DMS 273 (cell line): ENCODE measurements at regions not wholly inside any gene's neighbourhood (a gene's known extent, or its start where the extent isn't known, plus 50 kb on each side); places are given as distances from the start of the nearest gene placed in this dataset.

Experiments used
- DNase-seq: peaks from one replicate; lab custom pipeline; 2025; ENCODE audit not compliant: unreplicated experiment; lab: John Stamatoyannopoulos, UW

DNA sequence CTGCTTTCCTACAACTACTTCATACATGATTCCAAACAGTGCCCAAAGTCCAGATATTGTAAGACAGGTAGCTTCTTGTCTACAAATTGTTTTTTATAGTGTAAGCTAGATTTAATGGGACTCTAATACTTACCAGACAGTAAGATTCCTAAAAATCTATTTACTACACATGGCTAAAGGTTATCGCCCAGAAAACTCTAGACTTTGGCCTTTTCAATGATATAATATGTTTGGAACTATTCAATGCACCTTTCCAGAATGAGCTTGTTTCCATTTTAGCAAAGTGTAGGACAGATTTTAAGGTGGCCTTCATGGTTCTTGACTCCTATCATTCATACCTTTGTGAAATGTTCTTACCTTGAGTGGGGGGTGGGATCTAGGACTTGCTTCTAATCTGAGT lies 951.0 kb downstream of the SORCS1 start:
- no peak for DNase-seq

DNA sequence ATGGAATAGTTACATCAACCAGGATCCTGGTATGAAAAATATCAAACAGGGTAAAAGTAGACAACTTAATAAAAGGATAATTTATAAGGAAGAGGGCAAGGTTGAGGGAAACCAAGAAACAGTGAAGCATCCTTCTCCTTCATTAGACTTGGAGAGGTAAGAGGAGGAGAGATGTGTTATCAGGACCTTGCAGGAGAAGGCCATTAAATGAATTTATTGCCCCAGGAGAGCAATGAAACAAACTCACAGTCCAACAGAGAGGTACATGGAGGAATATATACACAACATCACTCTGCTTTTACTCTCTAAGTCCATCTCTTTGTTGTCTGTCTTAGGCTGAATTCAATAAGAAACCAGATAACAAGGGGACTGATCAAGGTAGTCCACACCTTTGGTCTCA lies 966.2 kb downstream of the SORCS1 start:
- no peak for DNase-seq

DNA sequence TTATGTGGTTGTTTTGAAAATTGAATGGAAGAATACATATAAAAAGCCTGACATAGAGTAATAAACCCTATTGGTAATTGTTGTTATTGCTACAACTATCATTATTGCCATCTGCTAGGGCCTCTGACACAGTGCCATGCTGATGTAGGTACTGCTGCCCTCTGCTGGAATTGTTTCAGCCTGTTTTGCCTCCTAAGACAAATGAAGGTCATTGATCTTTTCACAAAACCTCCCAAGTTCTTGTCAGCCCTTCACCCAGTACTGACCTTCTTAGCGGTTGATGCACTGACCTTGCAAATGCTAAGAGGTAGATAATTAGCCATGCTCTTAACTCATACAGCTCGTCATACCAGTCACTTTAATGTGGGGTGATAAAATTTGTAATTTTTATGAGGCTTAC lies 975.2 kb downstream of the SORCS1 start:
- DNase-seq: peak; percentile 69

DNA sequence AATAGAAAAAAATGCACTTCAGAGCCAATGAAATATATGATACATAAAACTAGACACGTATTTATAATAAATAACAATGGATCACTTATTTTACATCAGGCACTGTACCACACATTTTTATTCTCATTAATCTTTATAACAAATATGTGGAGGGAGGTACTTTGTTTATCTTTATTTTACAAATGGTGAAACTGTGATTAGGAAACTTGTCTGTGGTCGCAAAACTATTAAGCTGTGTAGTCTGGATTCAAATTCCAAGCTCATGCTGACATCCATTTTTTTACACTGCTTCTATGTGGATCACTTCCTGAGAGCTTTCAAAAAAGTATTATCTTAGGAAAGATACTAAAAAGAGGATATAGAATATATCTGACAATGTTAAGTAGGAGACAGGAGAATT lies 978.6 kb downstream of the SORCS1 start:
- no peak for DNase-seq

DNA sequence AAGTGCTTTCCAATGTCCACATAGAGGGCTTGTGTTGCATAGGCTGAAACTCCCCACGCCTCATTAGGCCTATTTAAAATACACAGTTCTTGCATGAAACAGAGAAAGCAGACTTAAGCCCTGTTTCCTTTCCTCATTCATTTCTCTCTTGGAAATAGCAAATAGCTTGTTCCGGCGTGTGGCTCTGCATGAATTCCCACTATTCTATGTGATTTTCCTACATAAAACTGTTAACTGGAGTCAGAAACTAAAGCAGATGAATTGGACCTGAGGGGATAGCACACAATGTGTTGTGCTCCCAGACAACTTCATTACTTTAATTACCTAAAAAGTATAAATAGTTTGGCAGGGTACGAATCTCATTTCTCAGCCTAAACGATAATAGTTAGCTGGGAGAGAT lies 981.5 kb downstream of the SORCS1 start:
- no peak for DNase-seq

DNA sequence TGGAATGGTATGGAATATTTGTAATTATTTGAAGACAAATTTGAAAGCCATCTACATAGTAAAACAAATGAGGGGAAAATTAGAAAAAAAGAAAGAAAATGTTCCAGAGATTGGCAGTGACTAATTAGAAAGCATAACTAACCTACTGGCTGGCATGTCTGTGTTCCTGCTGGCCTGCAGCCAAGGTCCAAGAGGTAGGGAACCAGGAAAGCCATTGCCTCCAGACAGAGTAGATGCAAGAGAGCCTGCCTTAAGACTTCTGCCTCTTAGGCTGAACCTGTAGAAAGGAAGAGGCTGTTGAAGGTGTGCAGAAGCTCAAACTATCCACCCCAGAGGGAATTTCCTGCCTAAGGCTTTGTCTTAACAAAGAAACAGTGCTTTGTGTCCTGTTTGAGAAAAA lies 982.0 kb downstream of the SORCS1 start:
- DNase-seq: no peak

DNA sequence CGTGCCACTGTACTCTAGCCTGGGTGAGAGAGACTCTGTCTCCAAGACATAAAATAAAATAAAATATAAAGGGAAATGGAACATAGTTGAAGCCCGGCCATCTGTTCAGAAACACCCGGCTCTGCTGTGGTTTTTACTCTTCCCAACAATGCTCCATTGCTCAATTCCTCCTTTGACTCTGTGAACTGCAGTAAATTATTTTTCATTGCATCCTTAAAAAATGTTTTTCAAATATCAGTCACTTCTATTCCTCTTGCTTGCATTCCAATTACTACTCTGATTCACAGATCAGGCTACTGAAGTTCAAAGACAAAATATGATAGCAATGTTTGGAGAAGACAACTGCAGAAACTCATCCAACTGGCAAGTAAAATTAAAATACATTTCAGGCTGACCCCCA lies 983.0 kb downstream of the SORCS1 start:
- no peak for DNase-seq

DNA sequence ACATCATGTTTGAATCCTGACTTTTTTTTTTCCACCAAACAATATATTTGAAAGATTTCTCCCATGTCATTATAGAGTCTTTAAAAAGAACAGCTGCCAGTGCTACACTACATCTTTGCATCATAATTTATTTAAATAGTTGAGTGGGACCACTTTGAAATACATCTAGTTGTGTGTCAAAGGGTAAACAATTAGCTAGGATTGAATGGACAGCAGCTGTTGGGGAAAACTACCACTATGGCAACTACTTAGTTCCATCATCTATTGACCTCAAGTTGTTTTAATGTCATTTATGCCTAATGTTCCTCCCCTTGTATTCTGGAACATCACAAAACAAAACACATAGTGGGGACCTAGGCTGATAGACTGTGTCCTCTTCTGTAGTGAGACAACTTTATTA lies 985.1 kb downstream of the SORCS1 start:
- no peak for DNase-seq

DNA sequence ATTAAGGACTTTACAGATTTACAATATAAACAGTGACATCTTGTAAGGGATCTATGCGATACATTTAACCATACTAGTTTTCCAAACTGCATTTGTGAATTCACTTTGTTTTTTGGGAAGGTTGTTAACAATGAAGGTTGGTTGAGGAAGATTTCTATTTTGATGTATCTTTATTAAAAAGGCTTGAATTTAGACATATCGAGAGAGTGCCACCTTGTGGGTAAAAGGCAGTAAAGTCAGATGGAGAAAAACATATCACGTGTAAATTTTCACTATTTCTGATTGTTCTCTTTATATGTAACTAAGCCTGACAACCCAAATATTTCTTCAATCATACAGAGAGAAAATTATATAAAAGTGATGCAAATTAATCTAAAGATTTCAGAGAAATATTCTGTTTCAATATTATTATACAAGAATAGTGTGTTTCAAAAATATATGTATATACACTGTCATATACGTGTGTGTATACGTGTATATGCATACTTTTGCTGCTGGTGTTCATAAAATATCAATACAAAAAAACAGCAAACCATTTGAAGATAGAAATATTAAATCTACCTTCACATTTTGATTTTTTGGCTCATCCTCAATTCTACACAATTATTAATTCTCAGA lies 988.6 kb downstream of the SORCS1 start:
- DNase-seq: peak; percentile 20

DNA sequence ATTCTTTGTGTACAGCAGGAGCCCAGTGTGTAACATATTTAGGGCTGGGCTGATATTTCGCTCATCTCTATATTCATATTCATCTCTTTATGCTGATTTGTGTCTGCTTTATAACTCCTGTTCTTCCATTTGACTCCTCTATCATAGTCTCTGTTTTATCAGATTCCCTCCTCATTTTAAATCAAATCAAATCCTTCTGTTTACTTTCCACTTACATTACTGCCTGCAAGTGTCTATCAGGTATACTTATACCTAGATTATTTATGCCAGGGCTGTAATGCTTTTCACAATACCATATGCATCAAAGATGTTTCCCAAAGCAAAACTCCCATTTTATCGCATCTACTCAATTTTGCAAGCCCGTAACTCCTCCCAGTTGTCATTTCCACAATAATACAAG lies 990.7 kb downstream of the SORCS1 start:
- DNase-seq: no peak

DNA sequence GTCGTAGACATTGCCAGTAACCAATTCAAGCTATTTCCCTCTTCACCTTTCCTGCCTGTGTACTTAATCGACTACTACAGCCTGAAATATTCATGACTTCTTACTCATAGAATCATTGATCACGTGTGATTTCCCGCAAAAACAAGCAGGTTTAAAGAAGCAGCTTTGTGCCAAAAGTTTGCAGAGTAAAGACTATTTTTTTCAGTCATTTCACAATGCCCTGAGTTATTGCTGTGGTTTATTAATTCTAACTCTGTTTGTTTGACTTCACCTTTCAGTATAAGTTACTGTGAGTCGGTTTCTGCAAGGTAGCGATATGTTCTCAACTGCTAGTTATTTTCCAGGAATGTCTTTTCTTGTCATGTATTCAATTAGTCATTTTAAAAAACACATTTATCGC lies 995.3 kb downstream of the SORCS1 start:
- DNase-seq: no peak

DNA sequence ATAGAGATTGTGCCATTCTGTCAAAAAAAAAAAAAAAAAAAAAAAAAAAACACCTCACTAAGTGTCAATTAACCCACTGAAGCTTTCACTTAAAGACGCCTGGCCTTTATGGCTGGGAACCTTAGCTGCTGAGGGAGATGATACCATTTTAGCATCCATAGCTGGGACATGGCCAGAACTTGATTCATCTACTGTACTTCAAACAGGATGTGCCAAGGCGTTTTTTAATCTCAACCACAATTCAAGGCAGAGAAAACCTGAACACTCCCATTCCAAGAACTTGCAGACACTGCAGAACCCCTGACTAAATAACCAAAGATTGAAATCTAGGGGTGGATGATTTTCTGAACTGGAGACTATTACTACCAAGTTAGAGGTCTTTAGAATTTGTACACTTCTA lies 996.6 kb downstream of the SORCS1 start:
- no peak for DNase-seq

DNA sequence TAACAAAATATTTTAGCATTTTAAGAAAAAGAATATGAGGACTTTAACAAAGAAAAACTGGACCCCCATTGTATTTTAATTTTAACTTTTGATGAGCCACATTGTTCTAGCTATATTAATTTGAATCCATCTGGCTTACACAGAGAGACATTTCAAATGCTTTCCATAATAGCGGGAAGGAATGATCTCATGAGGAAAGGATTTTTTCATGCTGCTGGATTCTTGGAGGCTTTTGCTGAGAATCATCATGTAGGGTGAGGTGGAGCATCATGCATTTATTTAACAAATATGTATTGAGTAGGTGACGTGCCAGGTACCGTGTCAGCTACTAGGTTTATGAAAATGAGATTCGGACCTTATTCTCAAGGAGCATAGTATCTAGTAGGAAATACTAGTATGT lies 1006.3 kb downstream of the SORCS1 start:
- DNase-seq: no peak

DNA sequence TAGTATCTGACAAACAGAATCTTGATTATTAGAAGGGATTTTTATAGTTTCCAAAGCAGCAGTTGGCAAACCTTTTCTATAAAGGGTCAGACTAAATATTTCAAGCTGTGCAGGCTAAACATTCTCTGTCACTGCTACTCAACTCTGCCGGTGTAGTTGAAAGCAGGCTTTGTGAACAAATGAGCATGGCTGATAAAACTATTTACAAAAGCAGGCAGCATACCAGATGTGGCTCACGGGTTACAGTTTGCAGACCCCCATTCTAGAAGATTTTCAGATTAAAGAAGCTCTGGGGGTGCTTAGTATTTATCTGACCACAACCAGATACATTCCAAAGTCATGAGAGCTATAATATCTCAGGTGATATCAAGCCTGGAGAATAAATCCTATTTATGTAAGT lies 1017.5 kb downstream of the SORCS1 start:
- DNase-seq: no peak

DNA sequence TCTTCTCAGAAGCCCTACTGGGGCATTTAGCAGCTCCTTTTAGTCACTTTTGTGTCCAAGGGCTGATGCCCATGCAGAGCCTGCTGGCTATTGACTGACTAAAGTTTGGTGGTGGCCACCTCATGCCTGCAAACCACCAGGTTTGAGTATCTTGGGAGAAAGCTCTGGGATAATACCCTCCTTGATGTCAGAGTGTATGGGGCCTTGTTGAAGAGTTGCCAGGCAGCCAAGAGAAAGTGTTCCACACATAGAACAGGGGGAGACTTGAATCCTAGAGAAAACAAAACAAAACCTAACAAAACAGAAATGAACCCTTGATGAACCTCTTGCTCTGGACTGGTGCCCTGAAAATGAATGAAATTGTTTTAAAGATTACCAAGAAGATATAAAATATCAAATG lies 1024.6 kb downstream of the SORCS1 start:
- no peak for DNase-seq

DNA sequence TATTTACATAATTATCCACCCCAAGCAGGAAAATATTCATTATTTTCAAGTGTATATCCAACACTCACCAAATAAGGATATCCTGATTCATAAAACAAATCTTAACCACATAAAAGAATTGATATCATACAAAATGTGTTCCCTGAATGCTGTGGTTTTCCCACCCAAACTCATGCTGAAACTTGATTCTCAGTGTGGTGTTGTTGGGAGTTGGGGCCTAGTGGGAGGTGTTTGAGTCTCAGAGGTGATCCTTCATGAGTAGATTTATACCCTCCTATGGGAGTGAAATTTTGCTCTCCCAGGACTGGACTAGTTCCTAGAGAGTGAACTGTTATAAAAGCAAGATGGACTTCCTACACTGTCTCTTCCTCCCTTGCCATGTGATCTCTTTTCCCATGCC lies 1028.3 kb downstream of the SORCS1 start:
- DNase-seq: no peak

DNA sequence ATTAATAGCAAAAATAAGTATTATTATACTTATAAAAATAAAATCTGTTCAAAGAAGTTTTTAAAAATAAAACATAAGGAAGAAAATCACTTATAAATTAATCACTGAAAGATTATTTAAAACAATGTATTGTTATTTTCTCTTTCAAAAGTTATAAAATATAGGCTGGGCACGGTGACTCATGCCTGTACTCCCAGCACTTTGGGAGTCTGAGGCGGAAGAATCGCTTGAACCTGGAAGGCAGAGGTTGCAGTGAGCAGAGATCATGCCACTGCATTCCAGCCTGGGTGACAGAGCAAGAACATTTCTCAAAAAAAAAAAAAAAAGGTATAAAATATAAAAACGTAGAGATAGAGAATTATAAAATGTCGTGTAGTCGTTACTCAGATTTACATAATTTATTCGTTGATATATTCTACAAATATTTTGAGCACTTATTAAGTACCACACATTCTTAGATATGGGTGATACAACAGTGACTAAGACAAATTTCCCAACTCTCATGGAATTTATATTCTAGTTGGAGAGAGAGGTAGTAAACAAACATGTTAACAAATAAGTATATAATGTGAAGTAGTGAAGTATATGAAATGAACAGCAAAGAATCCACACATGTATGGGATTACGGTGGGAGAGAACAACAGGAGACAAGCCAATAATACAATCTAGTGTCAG lies 1030.0 kb downstream of the SORCS1 start:
- no peak for DNase-seq

DNA sequence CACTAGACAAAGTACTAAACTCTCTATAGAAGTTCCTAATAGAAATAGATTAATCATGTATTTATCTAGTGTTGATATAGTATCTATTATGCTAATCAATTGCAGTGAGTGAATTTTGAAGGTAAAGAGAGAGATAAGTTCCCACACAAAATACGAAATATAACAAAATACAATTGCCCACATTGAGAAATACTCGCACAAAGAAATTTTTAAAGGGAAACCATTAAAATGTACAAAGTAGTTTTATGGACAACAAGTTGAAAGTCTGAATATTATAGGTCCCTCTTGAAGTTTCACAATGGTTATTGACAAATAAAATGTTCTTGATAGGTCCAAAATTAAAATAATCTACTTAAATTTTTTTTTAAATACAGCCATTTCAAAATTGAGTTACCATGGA lies 1031.1 kb downstream of the SORCS1 start:
- no peak for DNase-seq

DNA sequence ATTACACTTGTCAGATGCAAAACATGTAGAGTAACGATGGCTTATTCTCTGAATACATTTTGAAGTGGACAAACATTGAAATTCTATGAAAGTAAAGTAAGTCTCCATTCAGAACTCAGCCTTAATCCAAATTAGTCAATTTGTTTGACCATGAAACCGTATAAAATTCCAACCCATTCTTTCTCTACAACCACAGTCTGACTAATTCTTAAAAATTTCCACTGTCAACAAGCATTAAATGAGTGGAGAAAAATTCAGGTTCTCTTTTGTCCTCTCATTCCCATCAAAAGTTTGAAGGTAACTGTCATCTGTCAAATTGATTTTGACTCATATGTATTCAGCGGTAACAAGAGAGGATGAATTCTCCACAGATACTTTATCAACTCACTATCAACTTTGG lies 1031.5 kb downstream of the SORCS1 start:
- DNase-seq: no peak

DNA sequence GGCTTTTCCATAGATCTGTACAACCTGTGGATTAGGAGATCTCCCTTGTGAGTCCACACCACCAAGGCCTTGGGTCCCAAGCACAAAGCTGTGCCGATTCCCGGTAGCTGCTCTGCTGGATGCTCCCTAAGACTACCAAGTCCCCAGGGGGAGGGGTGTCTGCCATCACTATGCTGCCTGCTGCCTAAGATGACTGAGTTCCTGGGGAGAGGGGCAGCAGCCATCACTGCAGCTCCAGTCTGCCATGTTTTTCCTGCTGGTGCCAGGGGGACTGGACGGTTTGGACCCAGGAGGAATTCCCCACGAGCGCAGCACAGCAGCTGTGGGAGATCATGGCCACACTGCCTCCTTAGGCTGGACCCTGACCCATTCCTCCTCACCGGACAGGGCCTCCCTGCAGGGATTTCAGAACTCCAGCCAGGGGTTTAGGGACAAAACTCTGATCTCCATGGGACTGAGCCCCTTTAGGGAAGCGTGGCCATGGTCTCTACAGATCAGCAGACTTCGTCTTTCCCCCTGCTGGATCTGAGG lies 1049.8 kb downstream of the SORCS1 start:
- DNase-seq: no peak

DNA sequence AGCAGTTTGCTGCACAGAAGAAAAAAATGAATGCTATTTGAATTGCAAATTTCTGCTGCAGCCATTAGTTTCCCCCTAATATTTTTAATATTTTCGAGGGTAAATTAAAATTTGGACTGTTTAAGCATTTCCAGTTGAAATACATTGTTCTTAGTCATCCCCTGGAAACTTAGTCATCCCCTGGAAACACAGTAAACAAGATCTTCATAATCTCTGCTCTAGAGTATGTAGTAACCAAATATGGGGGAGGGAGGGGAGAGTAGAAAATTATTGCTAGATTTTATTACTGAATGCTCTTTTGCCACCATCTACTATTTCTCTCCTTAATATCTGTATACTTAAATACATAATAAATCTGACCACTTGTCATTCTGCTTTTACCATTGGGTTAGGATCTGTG lies 1053.3 kb downstream of the SORCS1 start:
- no peak for DNase-seq

DNA sequence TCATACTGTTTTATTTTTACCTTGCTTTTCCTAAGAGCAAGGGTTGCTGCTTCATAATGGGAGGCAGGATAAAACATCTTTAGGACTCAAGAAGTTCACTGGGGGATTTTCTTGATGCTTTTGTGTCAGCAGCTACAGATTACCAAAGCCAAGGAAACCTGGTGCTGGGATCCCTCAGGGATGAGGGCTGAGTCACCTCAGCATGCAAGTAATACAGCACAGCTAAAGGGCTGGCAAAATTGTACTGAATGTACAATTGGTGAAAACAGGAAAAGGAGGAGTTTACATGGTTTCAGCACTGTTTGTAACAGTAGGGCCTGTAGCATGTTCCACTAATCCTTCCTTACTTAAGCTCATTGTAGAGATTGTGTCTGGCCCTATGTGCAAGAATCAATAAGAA lies 1056.8 kb downstream of the SORCS1 start:
- no peak for DNase-seq

DNA sequence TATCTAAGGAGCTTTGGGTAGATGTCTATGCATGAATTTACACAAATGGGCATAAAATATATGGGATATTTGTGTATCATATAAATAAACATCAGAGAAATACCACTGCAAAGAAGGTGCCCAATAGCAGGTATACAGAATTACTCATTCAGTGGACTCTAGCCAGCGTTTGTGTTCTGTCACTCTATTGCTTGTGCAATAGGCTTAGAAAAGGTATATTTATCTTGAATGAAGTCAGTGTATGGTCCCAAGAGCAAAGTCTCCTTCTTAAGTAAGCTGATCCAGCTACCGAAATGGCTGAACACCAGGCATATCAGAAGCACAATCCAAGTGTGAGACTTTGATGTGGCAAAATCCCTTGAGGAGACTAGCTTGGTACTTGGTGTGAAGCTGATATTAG lies 1058.4 kb downstream of the SORCS1 start:
- no peak for DNase-seq
